ENCODE measurements at regions not wholly inside any gene's neighbourhood (a gene's known extent, or its start where the extent isn't known, plus 50 kb on each side); places are given as distances from the start of the nearest gene placed in this dataset.
"Not testable (repeated sequence)": the region's sequence is repeated elsewhere in the genome, so short reads cannot be mapped to it uniquely, and the experiment has no call there.

GRCh38 chr5:111942661-111943401 is 185.8 kb upstream of the NREP start:
- peak; percentile 21 for DNase-seq (ENCODE audit: low read depth)

DNA sequence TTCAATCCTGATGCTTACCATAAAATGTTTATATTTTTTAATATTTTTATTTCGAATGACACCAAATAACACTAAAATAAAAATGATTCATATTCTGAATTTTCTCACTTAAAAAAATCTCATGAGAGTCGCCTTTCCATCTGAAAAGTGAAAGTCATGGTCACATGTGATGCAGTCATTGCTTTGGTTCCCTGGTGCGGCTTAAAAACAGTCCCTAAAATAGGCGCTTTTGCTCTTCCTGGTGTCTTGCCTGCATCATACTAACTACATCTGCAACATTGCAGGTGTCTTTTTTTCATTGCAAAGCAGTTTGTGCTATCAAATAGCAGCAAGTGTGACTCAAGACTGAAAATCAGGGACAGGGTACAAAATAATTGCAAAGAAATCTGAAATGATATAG is 185.2 kb upstream of the NREP start:
- DNase-seq (ENCODE audit: low read depth): peak; percentile 30

- no peak for DNase-seq (ENCODE audit: low read depth)
Observed at GRCh38 chr5:111937094-111937493, 180.1 kb upstream of the NREP start.

- peak; percentile 36 for DNase-seq (ENCODE audit: low read depth)
Observed at GRCh38 chr5:111935835-111936234, 178.8 kb upstream of the NREP start.

- DNase-seq (ENCODE audit: low read depth): no peak
Observed at GRCh38 chr5:111935009-111935408, 178.0 kb upstream of the NREP start.

DNA sequence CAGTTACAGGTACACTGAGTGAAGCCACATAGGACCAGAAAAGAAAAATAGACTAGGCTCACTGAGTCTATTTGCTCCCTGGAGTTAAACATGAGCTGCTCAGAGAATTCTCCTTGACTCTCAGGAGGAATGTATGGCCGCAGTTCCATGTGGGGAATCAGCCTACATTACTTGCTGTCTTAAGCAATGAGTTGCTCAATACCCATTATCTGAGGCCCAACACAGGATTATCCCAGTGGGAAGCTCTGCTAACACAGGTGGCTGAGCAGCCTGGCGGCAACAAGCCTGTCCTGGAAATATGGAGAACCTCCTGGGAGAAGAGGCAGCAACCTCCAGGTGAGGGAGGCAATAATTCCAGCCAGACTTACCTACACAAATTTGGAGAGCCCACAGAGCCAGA is 177.5 kb upstream of the NREP start:
- DNase-seq (ENCODE audit: low read depth): no peak

DNA sequence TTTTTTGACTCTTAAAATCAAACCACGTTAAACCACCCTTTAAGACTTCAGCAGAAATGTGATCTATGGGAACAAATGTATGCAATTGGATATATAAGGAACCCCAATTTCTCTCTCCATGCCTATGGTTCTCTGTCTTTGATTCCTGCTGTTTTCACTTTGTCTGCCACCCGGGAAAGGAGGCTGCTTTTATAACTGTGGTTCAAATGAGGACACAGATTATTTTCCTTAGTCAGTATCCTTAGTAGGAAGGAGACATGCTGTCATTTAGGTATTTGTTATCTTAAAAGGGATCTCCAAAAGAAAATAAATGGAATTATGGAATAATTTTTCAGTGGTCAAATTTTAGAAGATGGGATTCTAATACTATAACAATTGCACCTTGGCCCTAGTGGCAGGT is 176.1 kb upstream of the NREP start:
- no peak for DNase-seq (ENCODE audit: low read depth)

DNA sequence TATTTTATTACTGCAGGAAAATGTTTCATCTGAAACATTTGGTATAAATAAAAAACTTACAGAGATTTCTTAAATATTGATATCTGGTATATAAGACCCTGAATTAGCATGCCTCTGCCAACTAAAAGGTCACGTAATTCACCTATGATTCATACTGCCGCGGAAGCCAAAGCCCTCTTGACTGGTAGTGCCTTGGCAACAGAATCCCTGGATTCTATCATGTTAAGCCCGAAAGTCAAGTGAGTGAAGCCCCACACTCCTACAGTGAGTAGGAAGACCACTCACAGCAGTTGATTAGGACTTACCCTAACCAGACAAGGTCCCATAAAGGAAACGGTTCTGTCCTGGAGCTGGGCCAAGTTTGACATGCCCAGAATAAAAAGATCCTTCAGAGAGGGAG is 175.6 kb upstream of the NREP start:
- peak; percentile 70 for DNase-seq (ENCODE audit: low read depth)

GRCh38 chr5:111932199-111932598 is 175.2 kb upstream of the NREP start:
- DNase-seq (ENCODE audit: low read depth): peak; percentile 28

DNA sequence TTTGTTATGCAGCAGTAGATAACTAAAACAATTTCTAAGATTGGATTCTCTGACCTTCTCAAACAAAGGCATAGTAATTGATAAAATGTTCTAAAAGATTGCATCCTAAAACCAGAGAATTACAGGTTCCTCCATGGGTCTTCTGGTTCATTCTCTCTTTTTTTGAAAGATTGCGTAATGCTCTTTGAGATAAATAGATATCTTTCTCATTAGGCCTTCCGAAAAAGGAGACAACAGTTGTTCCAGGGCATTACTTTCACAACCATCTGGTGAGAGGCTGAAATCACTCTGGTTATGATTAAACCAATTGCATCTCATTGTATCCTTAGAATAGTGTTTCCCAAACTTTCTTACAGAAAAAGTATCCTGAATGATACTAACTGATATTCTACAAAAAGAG is 174.7 kb upstream of the NREP start:
- peak; percentile 55 for DNase-seq (ENCODE audit: low read depth)

GRCh38 chr5:111930905-111931461 is 174.0 kb upstream of the NREP start:
- DNase-seq (ENCODE audit: low read depth): peak; percentile 64

- DNase-seq (ENCODE audit: low read depth): peak; percentile 14
Observed at GRCh38 chr5:111930449-111930848, 173.5 kb upstream of the NREP start.

DNA sequence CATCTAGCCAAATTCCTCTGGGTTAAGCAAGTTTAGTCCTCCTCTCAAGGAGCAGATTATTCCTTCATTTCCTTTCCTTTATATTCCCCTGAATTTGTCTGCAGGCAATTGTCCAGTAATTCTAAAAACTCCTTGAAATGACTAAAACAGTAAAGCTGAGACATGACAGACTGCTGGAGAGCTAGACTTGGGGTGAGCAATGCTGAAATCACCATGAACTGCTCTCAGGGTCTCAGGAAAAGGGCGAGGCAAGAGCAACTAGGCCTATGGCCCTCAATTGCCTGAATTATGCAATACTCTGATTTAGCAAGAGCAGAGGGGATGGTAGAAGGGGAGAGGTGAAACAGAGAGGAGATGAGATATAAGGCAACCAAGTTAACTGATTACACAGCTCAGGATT is 172.9 kb upstream of the NREP start:
- DNase-seq (ENCODE audit: low read depth): peak; percentile 88

GRCh38 chr5:111929261-111929660 is 172.3 kb upstream of the NREP start:
- no peak for DNase-seq (ENCODE audit: low read depth)

DNA sequence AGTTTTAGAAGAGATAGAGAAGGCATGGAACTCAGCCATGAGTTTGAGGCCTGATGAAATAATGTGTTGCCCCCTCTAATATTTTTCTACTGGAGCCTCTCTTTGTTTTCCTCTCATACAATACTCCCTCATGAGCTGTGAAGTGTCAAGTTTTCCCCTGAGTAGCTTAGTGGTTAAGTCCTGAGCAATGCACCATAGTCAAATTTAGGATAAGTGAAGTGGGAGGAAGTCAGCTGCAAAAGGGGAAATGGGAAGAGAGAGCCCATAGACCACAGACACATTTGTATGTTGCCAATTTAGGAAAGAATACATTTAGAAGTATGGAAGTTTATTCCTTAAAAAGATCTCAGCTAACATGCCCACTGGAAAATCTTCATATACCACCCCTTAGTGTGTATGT is 171.5 kb upstream of the NREP start:
- DNase-seq (ENCODE audit: low read depth): peak; percentile 58

DNA sequence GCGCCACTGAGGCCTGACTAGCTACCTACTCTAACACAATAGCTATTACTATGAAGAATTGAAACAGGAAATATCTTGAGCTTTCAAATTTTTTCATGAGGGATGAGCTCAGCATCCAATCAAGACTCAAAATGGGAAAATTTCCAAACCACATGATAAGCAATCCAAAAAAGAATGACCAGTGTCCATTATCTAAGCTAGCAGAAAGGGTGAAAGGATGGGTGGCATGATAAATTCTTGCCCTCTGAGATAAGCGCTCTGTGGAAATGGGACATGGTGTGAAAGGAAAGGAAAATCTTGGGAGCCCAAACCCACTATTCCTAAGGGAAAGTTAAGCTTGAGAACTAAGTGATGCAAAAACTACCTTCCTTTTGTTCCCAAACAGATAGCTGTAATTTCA is 170.2 kb upstream of the NREP start:
- DNase-seq (ENCODE audit: low read depth): peak; percentile 23

- no peak for DNase-seq (ENCODE audit: low read depth)
Observed at GRCh38 chr5:111926026-111926425, 169.0 kb upstream of the NREP start.

DNA sequence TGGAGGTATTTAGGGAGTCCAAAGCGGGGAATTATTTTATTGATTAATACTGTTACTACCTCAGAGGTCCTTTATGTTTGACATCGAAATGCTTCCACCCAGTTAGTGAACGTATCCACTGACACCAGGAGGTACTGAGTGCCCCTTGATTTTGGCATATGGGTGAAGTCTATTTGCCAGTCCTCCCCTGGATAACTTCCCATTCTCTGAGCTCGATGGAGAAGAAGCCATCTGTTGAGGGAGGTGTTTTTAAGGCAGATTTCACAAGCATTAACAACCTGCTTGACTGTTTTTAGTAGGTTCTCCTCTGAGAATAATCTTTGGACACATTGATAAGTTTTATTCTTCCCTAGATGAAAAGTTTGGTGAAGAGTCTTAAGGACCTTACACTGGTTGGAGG is 165.3 kb upstream of the NREP start:
- DNase-seq (ENCODE audit: low read depth): no peak

GRCh38 chr5:111921691-111922090 is 164.7 kb upstream of the NREP start:
- not testable (repeated sequence) for DNase-seq (ENCODE audit: low read depth)

GRCh38 chr5:111914966-111915636 is 158.1 kb upstream of the NREP start:
- DNase-seq (ENCODE audit: low read depth): no peak

GRCh38 chr5:111902436-111902835 is 145.4 kb upstream of the NREP start:
- no peak for DNase-seq (ENCODE audit: low read depth)

GRCh38 chr5:111901296-111901695 is 144.3 kb upstream of the NREP start:
- DNase-seq (ENCODE audit: low read depth): no peak

DNA sequence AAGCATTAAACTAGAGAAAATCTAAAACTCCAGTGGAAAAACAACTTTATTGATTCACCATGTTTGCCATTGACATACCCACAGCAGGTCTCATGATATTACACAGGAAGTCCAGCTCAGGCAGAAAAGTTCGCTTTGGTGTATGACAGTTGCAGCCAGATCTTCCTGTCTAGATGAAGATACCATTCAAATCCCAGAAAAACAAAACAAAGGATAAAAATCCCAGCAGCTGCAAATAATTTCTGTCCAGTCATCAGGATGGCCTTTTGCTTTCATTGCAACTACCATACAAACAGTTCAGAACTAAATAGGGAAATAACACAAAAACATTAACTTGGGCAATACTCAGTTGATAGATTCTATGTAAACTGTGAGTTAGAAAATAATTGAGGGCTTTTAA is 136.0 kb upstream of the NREP start:
- peak; percentile 81 for DNase-seq (ENCODE audit: low read depth)
